Right hindlimb (tissue), 1 donor: ENCODE measurements at regions not wholly inside any gene's neighbourhood (a gene's known extent, or its start where the extent isn't known, plus 50 kb on each side); places are given as distances from the start of the nearest gene placed in this dataset.
"Not testable (repeated sequence)": the region's sequence is repeated elsewhere in the genome, so short reads cannot be mapped to it uniquely, and the experiment has no call there.

Source experiments
- DNase-seq: peaks from one replicate; pipeline ENCODE4 v3.0.0-alpha.2; 2018

GRCh38 chr4:156390599-156391324, 437.1 kb upstream of the CTSO start:
- DNase-seq: peak; percentile 24

GRCh38 chr4:156388826-156389225, 435.2 kb upstream of the CTSO start:
- no peak for DNase-seq

- DNase-seq: no peak
Measured at GRCh38 chr4:156378033-156378665, 424.5 kb upstream of the CTSO start.

- no peak for DNase-seq
Measured at GRCh38 chr4:156377036-156377710, 423.5 kb upstream of the CTSO start.

GRCh38 chr4:156374894-156375293, 421.2 kb upstream of the CTSO start:
- no peak for DNase-seq

GRCh38 chr4:156374069-156374468, 420.4 kb upstream of the CTSO start:
- no peak for DNase-seq

GRCh38 chr4:156367502-156367901, 413.8 kb upstream of the CTSO start:
- not testable (repeated sequence) for DNase-seq

- no peak for DNase-seq
Measured at GRCh38 chr4:156362581-156362980, 408.9 kb upstream of the CTSO start.

GRCh38 chr4:156347412-156348075, 393.9 kb upstream of the CTSO start:
- DNase-seq: no peak

GRCh38 chr4:156346959-156347385, 393.3 kb upstream of the CTSO start:
- DNase-seq: no peak

- DNase-seq: no peak
Measured at GRCh38 chr4:156344397-156344796, 390.7 kb upstream of the CTSO start.

GRCh38 chr4:156336511-156336910, 382.8 kb upstream of the CTSO start:
- DNase-seq: no peak

GRCh38 chr4:156335721-156336120, 382.1 kb upstream of the CTSO start:
- no peak for DNase-seq

GRCh38 chr4:156330436-156331031, 376.9 kb upstream of the CTSO start:
- no peak for DNase-seq

GRCh38 chr4:156329779-156330178, 376.1 kb upstream of the CTSO start:
- DNase-seq: no peak

GRCh38 chr4:156328882-156329281, 375.2 kb upstream of the CTSO start:
- no peak for DNase-seq

- no peak for DNase-seq
Measured at GRCh38 chr4:156326246-156326645, 372.6 kb upstream of the CTSO start.

- no peak for DNase-seq
Measured at GRCh38 chr4:156322592-156322991, 368.9 kb upstream of the CTSO start.

- DNase-seq: no peak
Measured at GRCh38 chr4:156321203-156321602, 367.5 kb upstream of the CTSO start.

- no peak for DNase-seq
Measured at GRCh38 chr4:156313497-156313896, 359.8 kb upstream of the CTSO start.

- no peak for DNase-seq
Measured at GRCh38 chr4:156312261-156312847, 358.7 kb upstream of the CTSO start.

- peak; percentile 42 for DNase-seq
Measured at GRCh38 chr4:156309031-156309430, 355.4 kb upstream of the CTSO start.

GRCh38 chr4:156303708-156304107, 350.0 kb upstream of the CTSO start:
- no peak for DNase-seq
